ENCODE measurements at regions not wholly inside any gene's neighbourhood (a gene's known extent, or its start where the extent isn't known, plus 50 kb on each side); places are given as distances from the start of the nearest gene placed in this dataset.

GRCh38 chr6:119661628-119662027 lies 312.1 kb upstream of the MAN1A1 start:
- no peak for DNase-seq
- Histone ChIP-seq H3K4me3 (no peak overlapping the region), H3K9me3 (no peaks in the 10 kb centered on the region), H3K27me3 (no peaks in the 10 kb centered on the region), H3K36me3 (no peaks in the 10 kb centered on the region), H3K4me1 (no peaks in the 10 kb centered on the region), H3K27ac (no peak overlapping the region)
- TF ChIP-seq POLR2A (IDR thresholded peaks at IDR 0.05) (no peak), CTCF (IDR thresholded peaks at IDR 0.05) (no peak)

DNA sequence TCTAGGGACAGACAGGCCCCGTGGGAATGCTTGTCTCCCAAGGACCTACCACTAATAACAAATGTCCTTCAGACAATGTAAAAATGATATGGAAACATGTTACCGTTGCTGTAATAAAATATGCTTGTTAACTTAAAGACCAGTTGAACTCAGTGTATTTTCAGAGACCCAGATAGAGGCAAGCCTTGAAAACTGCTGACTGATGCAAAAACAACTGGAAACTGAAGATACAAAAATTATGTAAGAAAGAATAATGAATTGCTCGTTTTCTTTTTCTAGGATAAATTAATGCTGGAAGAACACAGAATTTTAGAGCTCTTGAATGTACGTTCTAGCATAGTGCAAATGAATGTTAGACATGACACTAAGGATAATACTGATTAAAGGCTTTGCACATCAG lies 311.5 kb upstream of the MAN1A1 start:
- Histone ChIP-seq H3K27ac (no peak overlapping the region), H3K4me1 (no peaks in the 10 kb centered on the region), H3K27me3 (no peaks in the 10 kb centered on the region), H3K9me3 (no peaks in the 10 kb centered on the region), H3K36me3 (no peaks in the 10 kb centered on the region), H3K4me3 (no peak overlapping the region)
- DNase-seq, result no peak
- TF ChIP-seq CTCF (IDR thresholded peaks at IDR 0.05) (no peak), POLR2A (IDR thresholded peaks at IDR 0.05) (no peak)

DNA sequence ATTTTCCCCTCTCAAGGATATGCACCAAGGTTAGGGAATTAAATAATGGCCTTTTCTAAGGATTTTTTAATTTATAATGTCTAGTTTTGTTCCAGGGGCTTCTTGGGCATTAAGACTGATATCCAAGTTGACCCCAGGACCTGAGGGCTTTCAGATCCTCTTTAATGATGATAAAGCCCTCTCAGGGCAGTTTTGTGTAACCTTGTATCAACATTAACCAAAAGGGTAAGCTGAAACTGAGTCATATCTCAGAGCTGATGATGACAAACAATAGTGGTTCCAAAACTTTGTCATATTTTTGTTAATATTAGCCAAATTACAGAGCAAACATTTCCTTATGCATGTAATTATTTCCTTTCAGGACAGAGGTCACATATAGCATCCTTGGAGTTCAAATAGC lies 309.4 kb upstream of the MAN1A1 start:
- no peaks in the 10 kb centered on the region for H3K9me3 ChIP-seq
- H3K27ac ChIP-seq, result no peak overlapping the region
- no peak for TF ChIP-seq CTCF (IDR thresholded peaks at IDR 0.05)
- TF ChIP-seq POLR2A (IDR thresholded peaks at IDR 0.05), result no peak
- no peaks in the 10 kb centered on the region for H3K4me1 ChIP-seq
- H3K4me3 ChIP-seq, result no peak overlapping the region
- DNase-seq, result no peak
- no peaks in the 10 kb centered on the region for H3K27me3 ChIP-seq
- no peaks in the 10 kb centered on the region for H3K36me3 ChIP-seq

- no peaks in the 10 kb centered on the region for H3K36me3 ChIP-seq
- H3K4me1 ChIP-seq, result no peaks in the 10 kb centered on the region
- no peaks in the 10 kb centered on the region for H3K27me3 ChIP-seq
- TF ChIP-seq POLR2A (IDR thresholded peaks at IDR 0.05) (no peak), CTCF (IDR thresholded peaks at IDR 0.05) (no peak)
- no peak for DNase-seq
- no peak overlapping the region for H3K27ac ChIP-seq
- no peak overlapping the region for H3K4me3 ChIP-seq
- H3K9me3 ChIP-seq, result no peaks in the 10 kb centered on the region
Measured at GRCh38 chr6:119655124-119655523, 305.6 kb upstream of the MAN1A1 start.

DNA sequence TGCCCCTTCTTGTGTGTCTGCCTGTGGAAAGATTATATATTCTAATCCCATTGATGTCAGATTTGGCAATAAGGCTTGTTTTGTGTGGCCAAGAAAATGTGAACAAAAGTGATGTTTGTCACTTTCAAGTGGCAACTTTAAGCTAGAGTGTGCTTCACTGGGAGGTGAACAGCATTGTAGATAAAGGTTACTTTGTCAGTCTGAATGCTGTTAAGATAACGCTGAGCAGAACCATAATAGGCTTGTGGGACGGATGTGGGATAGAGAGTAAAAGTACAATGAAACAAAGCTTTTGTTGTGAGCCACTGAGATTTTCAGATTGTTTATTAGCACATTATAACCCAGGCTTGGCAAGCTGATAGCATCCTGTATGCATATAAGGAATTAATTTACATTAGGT lies 303.8 kb upstream of the MAN1A1 start:
- no peaks in the 10 kb centered on the region for H3K9me3 ChIP-seq
- H3K4me3 ChIP-seq, result no peak overlapping the region
- no peak for DNase-seq
- no peak overlapping the region for H3K27ac ChIP-seq
- H3K27me3 ChIP-seq, result no peaks in the 10 kb centered on the region
- H3K36me3 ChIP-seq, result no peaks in the 10 kb centered on the region
- H3K4me1 ChIP-seq, result no peaks in the 10 kb centered on the region
- TF ChIP-seq POLR2A (IDR thresholded peaks at IDR 0.05) (no peak), CTCF (IDR thresholded peaks at IDR 0.05) (no peak)

GRCh38 chr6:119649531-119649930 lies 300.0 kb upstream of the MAN1A1 start:
- no peaks in the 10 kb centered on the region for H3K4me1 ChIP-seq
- H3K4me3 ChIP-seq, result no peak overlapping the region
- no peak overlapping the region for H3K27ac ChIP-seq
- TF ChIP-seq CTCF (IDR thresholded peaks at IDR 0.05), result no peak
- TF ChIP-seq POLR2A (IDR thresholded peaks at IDR 0.05), result no peak
- H3K27me3 ChIP-seq, result no peaks in the 10 kb centered on the region
- H3K36me3 ChIP-seq, result no peaks in the 10 kb centered on the region
- no peaks in the 10 kb centered on the region for H3K9me3 ChIP-seq
- no peak for DNase-seq

All from Peyer's patch (tissue), 4 donors.